Right lobe of liver (tissue), 4 donors: ENCODE measurements at regions not wholly inside any gene's neighbourhood (a gene's known extent, or its start where the extent isn't known, plus 50 kb on each side); places are given as distances from the start of the nearest gene placed in this dataset.

ENCODE experiments used
- CTCF ChIP-seq, 4 donors: fragments of 200-600 bp in 3 of 4; fragments of 450-650 bp in 1 of 4; IDR thresholded peaks; one replicate each; pipeline versions ENCODE4 v1.5.1 to v1.8.0; 2016 to 2022; ENCODE audit warnings: antibody characterized with exemption in 4 of 4, mild to moderate bottlenecking in 2 of 4
- POLR2A ChIP-seq: fragments of 450-650 bp; IDR thresholded peaks from one replicate; pipeline ENCODE4 v1.6.1; 2017; ENCODE audit warnings: antibody characterized with exemption, mild to moderate bottlenecking
- donor health status: DM: no; HTN: no; CAD: no.
- donor health status: DM: no; HTN: no; CAD: no.
- donor health status: DM: no; HTN: yes; CAD: no.

DNA sequence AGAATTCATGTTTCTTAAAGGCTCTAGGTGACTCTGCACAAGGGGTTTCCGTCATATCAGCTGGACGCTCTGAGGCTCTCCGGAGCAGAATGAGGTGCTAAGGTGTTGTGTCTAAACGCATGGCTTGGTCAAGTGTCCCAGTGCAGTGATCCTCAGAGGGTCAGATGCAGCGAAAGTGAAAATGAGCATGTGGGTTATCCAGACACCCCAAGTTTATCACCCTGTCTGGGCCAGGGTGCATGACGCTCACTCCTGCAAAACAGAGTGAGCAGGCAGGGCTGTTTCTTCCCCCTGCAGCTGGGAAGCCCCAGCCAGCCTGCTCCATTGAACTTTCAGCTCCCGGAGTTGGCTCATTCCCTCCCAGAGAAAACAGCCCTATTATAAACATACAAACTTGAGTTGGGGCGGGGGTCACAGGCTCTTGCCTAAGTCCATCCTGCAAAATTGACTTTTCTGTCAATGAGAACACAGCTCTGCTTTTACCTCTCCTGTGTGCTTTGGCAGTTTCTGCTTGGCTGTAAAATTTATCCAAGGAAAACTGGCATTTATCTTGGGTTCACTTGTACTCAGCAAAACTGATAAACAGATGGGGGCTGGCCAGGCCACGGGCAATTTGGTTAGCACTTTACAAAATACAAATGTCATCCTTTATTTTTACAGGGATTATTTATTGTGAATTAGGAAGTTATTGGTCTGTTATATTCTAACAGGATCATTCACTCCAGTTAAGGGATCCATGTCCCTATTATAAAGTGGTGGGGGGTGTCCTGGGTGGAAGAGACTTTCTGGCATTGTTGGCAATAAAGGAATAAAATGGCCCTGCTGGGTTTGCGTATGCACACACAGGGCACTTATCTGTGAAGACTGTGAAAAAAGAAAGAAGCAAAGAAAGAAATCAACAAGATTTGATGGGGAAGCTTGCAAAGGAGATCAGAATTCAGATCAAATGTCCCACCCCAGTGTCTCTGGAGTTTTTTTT, 154.9 kb downstream of the FOXA2 start:
- no peak for TF ChIP-seq CTCF (IDR thresholded peaks at IDR 0.05)
- TF ChIP-seq POLR2A: no peak
